GM12878 (cell line): ENCODE measurements at regions not wholly inside any gene's neighbourhood (a gene's known extent, or its start where the extent isn't known, plus 50 kb on each side); places are given as distances from the start of the nearest gene placed in this dataset.

Experiments used
- ATAC-seq: fragments of 200-7000 bp; cut with Tn5 transposase; 3 replicates; pipeline ENCODE4 v1.9.1; 2020; ENCODE audit warnings: mild to moderate bottlenecking, moderate library complexity
- BruUV-seq: library from RNA; stranded (reverse); fragments of 400-500 nt; replicated peaks from 2 replicates; lab custom pipeline; 2021; lab: Mats Ljungman, UMichigan
- CTCF ChIA-PET: fragments of 300-600 bp; sonication (Branson Sonifier 250); formaldehyde crosslinking; extraction: SDS; loops from one replicate; lab custom pipeline; 2021; ENCODE audit warnings: inconsistent platforms; lab: Yijun Ruan, JAX
- POLR2A ChIA-PET: fragments of 350-600 bp; formaldehyde crosslinking; extraction: SDS; loops from one replicate; lab custom pipeline; 2021; ENCODE audit warnings: inconsistent platforms; lab: Charles Lee
- RAD21 ChIA-PET: fragments of 300-600 bp; sonication (Branson Sonifier 250); formaldehyde crosslinking; loops from one replicate; lab custom pipeline; 2023; ENCODE audit warnings: antibody characterized with exemption; ENCODE audit not compliant: unreplicated experiment; lab: Charles Lee
- SMC1A ChIA-PET: fragments of 300-600 bp; sonication (Branson Sonifier 250); formaldehyde crosslinking; loops from one replicate; lab custom pipeline; 2023; ENCODE audit not compliant: unreplicated experiment, uncharacterized antibody; lab: Charles Lee
- DNase-seq: peaks from one replicate; pipeline ENCODE4 v3.0.0-alpha.2; 2011; ENCODE audit warnings: low read depth, low spot score
- FAIRE-seq: peaks from 3 replicates; lab custom pipeline; 2011; peaks lifted over from hg19 to GRCh38; lab: Jason Lieb, UNC
- H2AFZ ChIP-seq: 2 replicates; pipeline ENCODE4 v1.6.0; 2011; ENCODE audit warnings: low read depth, low read length, control low read depth; ENCODE audit not compliant: control insufficient read depth
- H3K27ac ChIP-seq: 2 replicates; pipeline ENCODE4 v1.5.1; 2011; ENCODE audit warnings: control low read depth; ENCODE audit not compliant: control insufficient read depth, insufficient read depth
- H3K27me3 ChIP-seq, 2 experiments: replicated peaks in 1 of 2; 2 replicates each; pipeline versions ENCODE4 v1.6.0 to v1.6.1; 2011; ENCODE audit warnings: low read length in 1 of 2; ENCODE audit not compliant: control insufficient read depth in 2 of 2, insufficient read depth in 2 of 2
- H3K36me3 ChIP-seq, 2 experiments: 2 replicates each; pipeline ENCODE4 v1.5.1; 2011; ENCODE audit warnings: low read length in 1 of 2; ENCODE audit not compliant: control insufficient read depth in 2 of 2, insufficient read depth in 2 of 2
- H3K4me1 ChIP-seq: 2 replicates; pipeline ENCODE4 v1.6.1; 2011; ENCODE audit warnings: mild to moderate bottlenecking, low read length, moderate library complexity, mixed read lengths; ENCODE audit not compliant: control insufficient read depth, insufficient read depth
- H3K4me2 ChIP-seq: 2 replicates; pipeline ENCODE4 v1.6.0; 2011; ENCODE audit warnings: control low read depth; ENCODE audit not compliant: control insufficient read depth, insufficient read depth
- H3K4me3 ChIP-seq: fragments of 200-600 bp; sonication (generic); 2 replicates; pipeline ENCODE4 v1.5.1; 2016
- H3K79me2 ChIP-seq: 2 replicates; pipeline ENCODE4 v1.6.0; 2011; ENCODE audit warnings: low read length; ENCODE audit not compliant: control insufficient read depth, insufficient read depth
- H3K9ac ChIP-seq: 2 replicates; pipeline ENCODE4 v1.8.0; 2011; ENCODE audit warnings: low read length, control low read depth, mixed read lengths; ENCODE audit not compliant: control insufficient read depth, insufficient read depth
- H3K9me3 ChIP-seq: replicated peaks from 3 replicates; pipeline ENCODE4 v1.5.1; 2011; ENCODE audit warnings: mild to moderate bottlenecking, low read length; ENCODE audit not compliant: control insufficient read depth, insufficient read depth
- H4K20me1 ChIP-seq: 2 replicates; pipeline ENCODE4 v1.6.0; 2011; ENCODE audit not compliant: control insufficient read depth, insufficient read depth
- BRCA1 ChIP-seq: IDR thresholded peaks from 2 replicates; pipeline ENCODE4 v1.6.1; 2011; ENCODE audit warnings: low read depth, low read length, improper control_type of control experiment
- CEBPB ChIP-seq, 2 experiments: fragments of 150-350 bp in 1 of 2; IDR thresholded peaks; 2 replicates each; pipeline ENCODE4 v1.6.1; 2012 to 2014; ENCODE audit warnings: low read depth in 2 of 2, low read length in 2 of 2, borderline replicate concordance in 1 of 2, inconsistent platforms in 1 of 2
- CTCF ChIP-seq, 3 experiments: IDR thresholded peaks in 2 of 3; conservative IDR thresholded peaks in 1 of 3; 2 replicates each; pipeline ENCODE4 v1.5.1; 2011; ENCODE audit warnings: low read depth in 3 of 3, low read length in 3 of 3, mild to moderate bottlenecking in 3 of 3, control low read depth in 2 of 3, moderate library complexity in 2 of 3, inconsistent platforms in 1 of 3, mixed read lengths in 1 of 3; ENCODE audit not compliant: control insufficient read depth in 2 of 3, insufficient read depth in 1 of 3; ENCODE audit errors: extremely low read depth in 1 of 3
- EP300 ChIP-seq, 2 experiments: fragments of 150-350 bp in 1 of 2; IDR thresholded peaks; 2 replicates each; pipeline ENCODE4 v1.6.1; 2011 to 2012; ENCODE audit warnings: low read depth in 2 of 2, low read length in 2 of 2, borderline replicate concordance in 1 of 2, improper control_type of control experiment in 1 of 2, inconsistent platforms in 1 of 2; ENCODE audit not compliant: control insufficient read depth in 1 of 2
- GATAD2B ChIP-seq: fragments of 450-650 bp; conservative IDR thresholded peaks from 2 replicates; pipeline ENCODE4 v1.6.1; 2017; ENCODE audit warnings: low read depth, mild to moderate bottlenecking, moderate library complexity
- HDGF ChIP-seq: fragments of 450-650 bp; IDR thresholded peaks from 2 replicates; pipeline ENCODE4 v1.6.1; 2016; ENCODE audit warnings: antibody characterized with exemption
- MTA3 ChIP-seq: IDR thresholded peaks from 2 replicates; pipeline ENCODE4 v1.6.1; 2012; ENCODE audit warnings: low read length, inconsistent platforms, borderline replicate concordance
- MYC ChIP-seq: IDR thresholded peaks from 2 replicates; pipeline ENCODE4 v1.6.1; 2011; ENCODE audit warnings: mild to moderate bottlenecking, low read length, moderate library complexity, inconsistent platforms; ENCODE audit not compliant: insufficient read depth, insufficient replicate concordance, insufficient read length, severe bottlenecking
- NR2C2 ChIP-seq: IDR thresholded peaks from 2 replicates; pipeline ENCODE4 v1.6.1; 2011; ENCODE audit warnings: borderline replicate concordance, low read depth; ENCODE audit not compliant: control insufficient read depth, insufficient read length
- PAX8 ChIP-seq: fragments of 450-650 bp; IDR thresholded peaks from 2 replicates; pipeline ENCODE4 v1.6.1; 2017; ENCODE audit warnings: mild to moderate bottlenecking, moderate library complexity
- POLR2AphosphoS2 ChIP-seq: IDR thresholded peaks from 2 replicates; pipeline ENCODE4 v1.6.1; 2011; ENCODE audit warnings: low read depth, mild to moderate bottlenecking, low read length, improper control_type of control experiment, moderate library complexity
- POU2F2 ChIP-seq: IDR thresholded peaks from 3 replicates; pipeline ENCODE4 v1.6.1; 2011; ENCODE audit warnings: low read depth, mild to moderate bottlenecking, low read length, borderline replicate concordance
- RAD51 ChIP-seq: fragments of 450-650 bp; IDR thresholded peaks from 2 replicates; pipeline ENCODE4 v1.6.1; 2016; ENCODE audit warnings: moderate library complexity, mild to moderate bottlenecking, inconsistent platforms
- RBBP5 ChIP-seq: fragments of 200-600 bp; sonication (generic); conservative IDR thresholded peaks from 2 replicates; pipeline ENCODE4 v1.6.1; 2016
- RFX5 ChIP-seq: IDR thresholded peaks from 2 replicates; pipeline ENCODE4 v1.6.1; 2011; ENCODE audit warnings: low read depth, low read length, improper control_type of control experiment
- SIX5 ChIP-seq: IDR thresholded peaks from 2 replicates; pipeline ENCODE4 v1.6.1; 2011; ENCODE audit warnings: mild to moderate bottlenecking, low read depth, low read length, moderate library complexity; ENCODE audit not compliant: severe bottlenecking
- SMC3 ChIP-seq: IDR thresholded peaks from 2 replicates; pipeline ENCODE4 v1.6.1; 2011; ENCODE audit warnings: low read length, improper control_type of control experiment, borderline replicate concordance
- USF2 ChIP-seq: IDR thresholded peaks from 2 replicates; pipeline ENCODE4 v1.6.1; 2011; ENCODE audit warnings: low read depth, low read length, improper control_type of control experiment, borderline replicate concordance
- YY1 ChIP-seq: IDR thresholded peaks from 2 replicates; pipeline ENCODE4 v1.6.1; 2011; ENCODE audit warnings: low read depth, mild to moderate bottlenecking, low read length
- ZNF207 ChIP-seq: fragments of 450-650 bp; IDR thresholded peaks from 2 replicates; pipeline ENCODE4 v1.6.1; 2014; ENCODE audit warnings: antibody characterized with exemption, mild to moderate bottlenecking, borderline replicate concordance
- ZNF622 ChIP-seq: fragments of 450-650 bp; IDR thresholded peaks from 2 replicates; pipeline ENCODE4 v1.6.1; 2017; ENCODE audit warnings: mild to moderate bottlenecking, inconsistent platforms
- WGBS: methylation state at CpG from one replicate; pipeline ENCODE4 v1.1.6; 2016; ENCODE audit warnings: low lambda C conversion rate; ENCODE audit not compliant: insufficient replicate concordance, insufficient coverage; ENCODE audit errors: missing lambda C conversion rate; 5-methylcytosine and 5-hydroxymethylcytosine counted together
- in situ Hi-C: fragments of 300-500 bp; cut with MboI; formaldehyde crosslinking; loops from 9 replicates; pipeline ENCODE4 v1.14.3; 2018; ENCODE audit warnings: mixed read lengths
- intact Hi-C: fragments of 100-400 bp; cut with micrococcal nuclease; formaldehyde crosslinking; loops from one replicate; pipeline ENCODE4 v1.14.2; 2022; ENCODE audit not compliant: unreplicated experiment

GRCh38 chr18:22267697-22268096 is 98.3 kb downstream of the GATA6 start (continued):
- TF ChIP-seq SMC3 = no peak
- TF ChIP-seq, all 136 proteins: peak for 0

GRCh38 chr18:22267225-22267624 is 97.8 kb downstream of the GATA6 start:
- in situ Hi-C loops (no loop called here), intact Hi-C loops (no loop called here)
- 3% methylated on average over 2 of the region's 2 CpGs for WGBS
- no peak overlapping the region for H3K9ac ChIP-seq
- H3K79me2 ChIP-seq = no peaks in the 10 kb centered on the region
- ChIA-PET SMC1A (no interaction called here), POLR2A (no interaction called here), CTCF (interaction anchor here (0.6 kb wide), 1 partner anchor 117 kb away, joined by 3 read pairs; no protein-coding TSS in a partner anchor), RAD21 (no interaction called here)
- H3K27ac ChIP-seq = no peak overlapping the region
- H3K9me3 ChIP-seq = no peaks in the 10 kb centered on the region
- no peaks in the 10 kb centered on the region for H3K4me1 ChIP-seq
- no peak overlapping the region for H3K4me3 ChIP-seq
- ATAC-seq = no peak
- no TSS peak for BruUV-seq
- TF ChIP-seq SIX5 (no peak), HDGF (no peak), RAD51 (no peak), MYC (no peak), CEBPB (IDR thresholded peaks at IDR 0.05; ENCODE audit: borderline replicate concordance in 1 of 2, low read depth in 2 of 2, low read length in 2 of 2) (no peak), MTA3 (no peak), ZNF207 (no peak), BRCA1 (no peak), CTCF (IDR thresholded peaks at IDR 0.05 in 2 of 3, conservative IDR thresholded peaks at IDR 0.05 in 1 of 3; ENCODE audit: control insufficient read depth in 2 of 3, extremely low read depth in 1 of 3, insufficient read depth in 1 of 3, low read depth in 3 of 3, low read length in 3 of 3) (no peak), YY1 (no peak), ZNF622 (no peak), USF2 (no peak), POLR2AphosphoS2 (no peak), RBBP5 (no peak), EP300 (IDR thresholded peaks at IDR 0.05; ENCODE audit: borderline replicate concordance in 1 of 2, control insufficient read depth in 1 of 2, low read depth in 2 of 2, low read length in 2 of 2) (no peak), POU2F2 (no peak), NR2C2 (no peak), GATAD2B (no peak), RFX5 (no peak), PAX8 (no peak)
- no peak overlapping the region for H3K4me2 ChIP-seq
- no peaks in the 10 kb centered on the region for H4K20me1 ChIP-seq
- no peak for DNase-seq
- H2AFZ ChIP-seq = no peak overlapping the region
- no peak for FAIRE-seq
- no peaks in the 10 kb centered on the region for H3K36me3 ChIP-seq
- no peaks in the 10 kb centered on the region for H3K27me3 ChIP-seq
